ENCODE measurements at regions not wholly inside any gene's neighbourhood (a gene's known extent, or its start where the extent isn't known, plus 50 kb on each side); places are given as distances from the start of the nearest gene placed in this dataset.

DNA sequence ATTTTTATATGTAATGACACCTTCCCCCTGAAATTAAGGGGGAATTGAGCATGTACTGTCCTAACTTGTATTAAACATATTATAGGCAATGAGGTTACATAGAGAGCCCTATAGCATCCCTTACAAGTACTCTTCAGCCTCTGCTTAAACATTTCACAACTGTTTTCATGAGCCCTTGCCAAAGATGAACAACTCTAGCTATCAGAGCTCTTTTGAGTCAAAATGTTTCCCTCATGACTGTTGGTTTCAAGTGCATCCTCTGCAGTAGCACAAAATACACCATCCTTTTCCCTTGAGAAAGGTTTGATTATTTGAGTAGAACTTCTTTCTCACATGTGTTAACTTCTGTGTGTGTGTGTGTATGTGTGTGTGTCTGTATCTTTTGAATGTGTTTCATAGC lies 1157.6 kb upstream of the CELF2 start:
- Histone ChIP-seq H3K4me3 (ENCODE audit: insufficient read length, low read depth) (no peak overlapping the region), H3K27me3 (ENCODE audit: insufficient read depth, insufficient read length) (no peaks in the 10 kb centered on the region), H3K9ac (ENCODE audit: insufficient read length, low read depth) (no peak overlapping the region), H3K9me3 (ENCODE audit: insufficient read depth, low read length) (peaks cover 5% of the 10 kb centered on the region; the same call in 1 of the 2 replicates), H3K4me1 (ENCODE audit: insufficient read depth, insufficient read length) (no peaks in the 10 kb centered on the region), H3K36me3 (ENCODE audit: insufficient read depth, insufficient read length, low read length) (no peaks in the 10 kb centered on the region)
- TF ChIP-seq YY1 (IDR thresholded peaks at IDR 0.05; ENCODE audit: insufficient read depth, insufficient read length): no peak
- no peak for TF ChIP-seq SUZ12 (IDR thresholded peaks at IDR 0.05; ENCODE audit: extremely low read depth, insufficient read depth, insufficient read length)
- no peak for TF ChIP-seq ZNF274 (IDR thresholded peaks at IDR 0.05; ENCODE audit: low read depth, low read length)
- DNase-seq (ENCODE audit: low read depth, low spot score): no peak

DNA sequence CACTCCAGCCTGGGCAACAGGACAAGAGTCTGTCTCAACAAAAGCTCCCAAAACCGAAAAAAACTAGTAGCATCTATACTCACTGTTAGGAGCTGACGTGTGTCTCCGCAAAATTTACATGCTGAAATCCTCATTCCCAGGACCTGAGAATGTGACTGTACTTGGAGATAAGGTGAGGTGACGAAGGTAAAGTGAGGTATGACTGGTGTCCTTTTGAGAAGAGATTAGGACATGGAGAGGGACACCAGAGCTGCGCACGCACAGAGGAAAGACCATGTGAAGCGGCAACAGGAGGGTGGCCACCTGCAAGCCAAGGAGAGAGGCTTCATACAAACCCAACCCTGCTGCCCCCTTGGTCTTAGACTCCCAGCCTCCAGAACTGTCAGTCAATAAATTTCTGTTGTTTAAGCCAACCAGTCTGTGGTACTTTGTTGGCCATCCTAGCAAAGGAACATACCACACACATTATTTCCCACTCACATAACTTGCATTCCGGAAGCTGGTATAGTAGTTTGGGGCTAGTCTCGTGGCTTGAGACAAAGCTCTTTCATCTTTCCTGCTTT lies 1154.0 kb upstream of the CELF2 start:
- H3K9me3 ChIP-seq (ENCODE audit: insufficient read depth, low read length): no peaks in the 10 kb centered on the region

DNA sequence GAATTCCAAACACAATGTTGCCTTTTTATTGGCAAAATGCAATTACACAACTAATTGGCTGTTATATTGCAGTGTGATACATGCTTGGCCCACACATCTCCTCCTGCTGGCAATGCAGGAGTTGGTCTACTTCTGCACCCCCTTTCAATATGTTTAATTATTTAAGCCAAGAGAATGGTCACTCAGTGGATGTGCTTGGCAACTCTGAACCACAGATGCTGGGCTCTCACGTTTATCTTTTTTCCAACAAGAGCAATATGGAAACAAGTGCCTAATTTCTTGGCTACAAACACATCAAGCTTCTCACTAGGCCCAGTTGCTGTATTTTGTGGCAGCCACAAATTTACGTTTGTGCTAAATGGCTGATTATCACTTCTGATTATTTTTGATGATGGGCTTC lies 1149.2 kb upstream of the CELF2 start:
- Histone ChIP-seq H3K9me3 (ENCODE audit: insufficient read depth, low read length) (no peaks in the 10 kb centered on the region), H3K36me3 (ENCODE audit: insufficient read depth, insufficient read length, low read length) (no peaks in the 10 kb centered on the region), H3K9ac (ENCODE audit: insufficient read length, low read depth) (no peak overlapping the region), H3K4me3 (ENCODE audit: insufficient read length, low read depth) (no peak overlapping the region), H3K4me1 (ENCODE audit: insufficient read depth, insufficient read length) (no peaks in the 10 kb centered on the region), H3K27me3 (ENCODE audit: insufficient read depth, insufficient read length) (no peaks in the 10 kb centered on the region)
- TF ChIP-seq YY1 (IDR thresholded peaks at IDR 0.05; ENCODE audit: insufficient read depth, insufficient read length) (no peak), ZNF274 (IDR thresholded peaks at IDR 0.05; ENCODE audit: low read depth, low read length) (no peak), SUZ12 (IDR thresholded peaks at IDR 0.05; ENCODE audit: extremely low read depth, insufficient read depth, insufficient read length) (no peak)
- no peak for DNase-seq (ENCODE audit: low read depth, low spot score)

More for the DNA sequence above, 1154.0 kb upstream of the CELF2 start:
- Histone ChIP-seq H3K9ac (ENCODE audit: insufficient read length, low read depth) (no peak overlapping the region), H3K36me3 (ENCODE audit: insufficient read depth, insufficient read length, low read length) (no peaks in the 10 kb centered on the region), H3K27me3 (ENCODE audit: insufficient read depth, insufficient read length) (no peaks in the 10 kb centered on the region), H3K4me1 (ENCODE audit: insufficient read depth, insufficient read length) (no peaks in the 10 kb centered on the region), H3K4me3 (ENCODE audit: insufficient read length, low read depth) (no peak overlapping the region)
- no peak for DNase-seq (ENCODE audit: low read depth, low spot score)
- TF ChIP-seq ZNF274 (IDR thresholded peaks at IDR 0.05; ENCODE audit: low read depth, low read length) (no peak), SUZ12 (IDR thresholded peaks at IDR 0.05; ENCODE audit: extremely low read depth, insufficient read depth, insufficient read length) (no peak), YY1 (IDR thresholded peaks at IDR 0.05; ENCODE audit: insufficient read depth, insufficient read length) (no peak)

DNA sequence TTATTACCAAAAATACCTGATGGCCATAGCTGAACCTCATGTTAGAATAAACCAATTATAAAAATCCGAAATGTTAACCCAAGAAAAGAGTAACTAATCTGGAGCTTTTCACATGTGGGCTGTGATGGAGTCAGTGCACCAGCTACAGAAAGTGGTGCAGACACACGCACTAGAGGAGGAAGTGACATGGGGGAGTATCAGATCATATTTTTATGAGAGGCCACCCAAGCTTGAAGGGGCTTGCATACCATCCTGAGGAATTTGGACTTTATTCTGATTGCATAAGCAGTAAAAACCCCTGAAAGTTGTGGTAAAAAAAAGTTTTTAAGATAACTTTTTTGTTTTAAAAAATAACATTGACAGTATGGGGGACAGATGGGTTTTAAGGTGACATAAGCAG lies 1148.5 kb upstream of the CELF2 start:
- DNase-seq (ENCODE audit: low read depth, low spot score): no peak
- Histone ChIP-seq H3K27me3 (ENCODE audit: insufficient read depth, insufficient read length) (no peaks in the 10 kb centered on the region), H3K4me3 (ENCODE audit: insufficient read length, low read depth) (no peak overlapping the region), H3K36me3 (ENCODE audit: insufficient read depth, insufficient read length, low read length) (no peaks in the 10 kb centered on the region), H3K9ac (ENCODE audit: insufficient read length, low read depth) (no peak overlapping the region), H3K4me1 (ENCODE audit: insufficient read depth, insufficient read length) (no peaks in the 10 kb centered on the region), H3K9me3 (ENCODE audit: insufficient read depth, low read length) (no peaks in the 10 kb centered on the region)
- TF ChIP-seq YY1 (IDR thresholded peaks at IDR 0.05; ENCODE audit: insufficient read depth, insufficient read length) (no peak), SUZ12 (IDR thresholded peaks at IDR 0.05; ENCODE audit: extremely low read depth, insufficient read depth, insufficient read length) (no peak), ZNF274 (IDR thresholded peaks at IDR 0.05; ENCODE audit: low read depth, low read length) (no peak)

DNA sequence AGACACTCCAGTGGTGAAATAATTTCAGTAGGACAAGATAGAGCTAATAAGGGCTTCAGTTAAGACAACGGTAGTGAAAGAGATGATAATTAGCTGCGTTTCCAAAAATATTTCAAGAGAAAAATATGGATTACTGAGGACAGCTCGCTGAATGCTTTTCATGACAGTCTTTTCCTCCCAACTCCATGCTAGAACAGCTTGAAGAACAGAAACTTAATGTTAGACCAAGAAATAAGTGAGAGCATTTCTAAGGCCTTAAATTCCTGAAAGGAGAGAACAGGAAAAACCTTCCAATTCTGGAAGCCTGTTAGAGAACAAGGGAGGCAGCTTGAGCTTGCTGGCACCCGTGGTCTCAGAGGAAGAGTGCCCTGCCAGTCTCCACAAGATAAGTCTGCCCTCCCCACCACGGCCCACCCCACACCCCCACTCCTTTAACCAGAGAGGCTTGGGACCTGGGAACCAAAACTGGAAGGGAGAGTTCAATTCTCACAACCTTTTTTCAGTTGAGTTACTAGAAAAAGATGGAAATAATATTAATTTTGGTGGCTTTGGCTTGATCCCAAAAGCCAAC lies 1148.0 kb upstream of the CELF2 start:
- H3K4me3 ChIP-seq (ENCODE audit: insufficient read length, low read depth): no peak overlapping the region
- no peak for TF ChIP-seq ZNF274 (IDR thresholded peaks at IDR 0.05; ENCODE audit: low read depth, low read length)
- TF ChIP-seq SUZ12 (IDR thresholded peaks at IDR 0.05; ENCODE audit: extremely low read depth, insufficient read depth, insufficient read length): no peak
- no peak for TF ChIP-seq YY1 (IDR thresholded peaks at IDR 0.05; ENCODE audit: insufficient read depth, insufficient read length)
- DNase-seq (ENCODE audit: low read depth, low spot score): no peak
- no peaks in the 10 kb centered on the region for H3K27me3 ChIP-seq (ENCODE audit: insufficient read depth, insufficient read length)
- H3K36me3 ChIP-seq (ENCODE audit: insufficient read depth, insufficient read length, low read length): no peaks in the 10 kb centered on the region
- H3K4me1 ChIP-seq (ENCODE audit: insufficient read depth, insufficient read length): no peaks in the 10 kb centered on the region
- H3K9me3 ChIP-seq (ENCODE audit: insufficient read depth, low read length): no peaks in the 10 kb centered on the region
- no peak overlapping the region for H3K9ac ChIP-seq (ENCODE audit: insufficient read length, low read depth)

DNA sequence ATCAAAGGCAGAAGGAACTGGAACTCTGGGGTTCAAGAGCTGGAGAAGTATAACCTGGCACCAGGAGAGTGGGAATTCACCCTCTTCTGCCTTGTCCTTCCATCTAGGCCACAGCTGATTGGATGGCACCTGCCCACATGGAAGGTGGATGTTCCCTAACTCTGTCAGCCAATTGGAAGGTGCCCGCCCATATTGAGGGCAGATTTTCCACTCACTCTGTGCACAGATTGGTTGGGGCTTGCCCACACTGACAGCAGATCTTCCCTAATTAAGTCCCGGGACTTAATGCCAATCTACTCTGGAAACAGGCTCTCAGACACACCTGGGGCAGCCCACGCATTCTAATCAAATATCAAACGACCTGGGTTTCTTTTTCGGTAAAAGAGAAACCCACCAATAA lies 1142.3 kb upstream of the CELF2 start:
- H3K4me1 ChIP-seq (ENCODE audit: insufficient read depth, insufficient read length): no peaks in the 10 kb centered on the region
- no peaks in the 10 kb centered on the region for H3K27me3 ChIP-seq (ENCODE audit: insufficient read depth, insufficient read length)
- no peak overlapping the region for H3K9ac ChIP-seq (ENCODE audit: insufficient read length, low read depth)
- TF ChIP-seq YY1 (IDR thresholded peaks at IDR 0.05; ENCODE audit: insufficient read depth, insufficient read length) (no peak), ZNF274 (IDR thresholded peaks at IDR 0.05; ENCODE audit: low read depth, low read length) (no peak), SUZ12 (IDR thresholded peaks at IDR 0.05; ENCODE audit: extremely low read depth, insufficient read depth, insufficient read length) (no peak)
- no peak for DNase-seq (ENCODE audit: low read depth, low spot score)
- H3K4me3 ChIP-seq (ENCODE audit: insufficient read length, low read depth): no peak overlapping the region
- H3K36me3 ChIP-seq (ENCODE audit: insufficient read depth, insufficient read length, low read length): no peaks in the 10 kb centered on the region
- no peaks in the 10 kb centered on the region for H3K9me3 ChIP-seq (ENCODE audit: insufficient read depth, low read length)

DNA sequence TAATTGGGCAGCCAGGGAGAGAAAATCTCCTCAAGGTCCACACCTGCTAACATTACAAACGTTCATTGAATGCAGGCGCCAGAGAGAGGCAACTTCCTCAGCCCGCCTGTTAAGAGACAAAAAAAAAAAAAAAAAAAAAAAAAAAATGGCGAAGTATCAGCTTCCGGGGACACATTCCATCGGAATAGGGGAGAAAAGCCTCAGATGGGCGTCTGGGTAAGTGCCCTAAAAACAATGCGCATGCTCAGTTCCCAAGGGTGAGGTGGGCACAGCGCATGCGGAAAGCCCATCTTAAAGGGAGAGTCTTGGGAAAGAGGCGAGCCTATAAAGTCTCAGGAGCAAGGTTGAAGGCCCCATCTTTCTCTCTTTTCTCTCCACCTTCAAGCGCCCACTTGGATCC lies 1139.7 kb upstream of the CELF2 start:
- no peak overlapping the region for H3K9ac ChIP-seq (ENCODE audit: insufficient read length, low read depth)
- DNase-seq (ENCODE audit: low read depth, low spot score): no peak
- no peaks in the 10 kb centered on the region for H3K36me3 ChIP-seq (ENCODE audit: insufficient read depth, insufficient read length, low read length)
- H3K9me3 ChIP-seq (ENCODE audit: insufficient read depth, low read length): no peaks in the 10 kb centered on the region
- TF ChIP-seq ZNF274 (IDR thresholded peaks at IDR 0.05; ENCODE audit: low read depth, low read length) (no peak), SUZ12 (IDR thresholded peaks at IDR 0.05; ENCODE audit: extremely low read depth, insufficient read depth, insufficient read length) (no peak), YY1 (IDR thresholded peaks at IDR 0.05; ENCODE audit: insufficient read depth, insufficient read length) (no peak)
- H3K4me3 ChIP-seq (ENCODE audit: insufficient read length, low read depth): no peak overlapping the region
- no peaks in the 10 kb centered on the region for H3K27me3 ChIP-seq (ENCODE audit: insufficient read depth, insufficient read length)
- no peaks in the 10 kb centered on the region for H3K4me1 ChIP-seq (ENCODE audit: insufficient read depth, insufficient read length)
